Muscle of leg (tissue), 3 donors: ENCODE measurements at regions not wholly inside any gene's neighbourhood (a gene's known extent, or its start where the extent isn't known, plus 50 kb on each side); places are given as distances from the start of the nearest gene placed in this dataset.

Source experiments
- DNase-seq: peaks from one replicate; pipeline ENCODE4 v3.0.0; 2013
- H3K27ac ChIP-seq: one replicate; pipeline ENCODE4 v1.5.1; 2013; ENCODE audit warnings: mild to moderate bottlenecking, low read length, control low read depth
- H3K27me3 ChIP-seq: one replicate; pipeline ENCODE4 v1.6.1; 2013; ENCODE audit warnings: low read length; ENCODE audit not compliant: control insufficient read depth, insufficient read depth
- H3K36me3 ChIP-seq: one replicate; pipeline ENCODE4 v1.6.1; 2013; ENCODE audit warnings: low read length; ENCODE audit not compliant: control insufficient read depth, insufficient read depth
- H3K4me1 ChIP-seq: one replicate; pipeline ENCODE4 v1.6.1; 2013; ENCODE audit warnings: low read length; ENCODE audit not compliant: control insufficient read depth, insufficient read depth
- H3K4me3 ChIP-seq: one replicate; pipeline ENCODE4 v1.5.1; 2013; ENCODE audit warnings: low read length, control low read depth
- H3K9me3 ChIP-seq: replicated peaks from 2 replicates; pipeline ENCODE4 v1.6.1; 2013; ENCODE audit warnings: low read depth, low read length; ENCODE audit not compliant: control insufficient read depth
- WGBS: methylation state at CpG from one replicate; pipeline ENCODE4 v1.1.5; 2013; ENCODE audit warnings: missing lambda C conversion rate; ENCODE audit not compliant: insufficient coverage; 5-methylcytosine and 5-hydroxymethylcytosine counted together

GRCh38 chr10:2700626-2701305, 366.6 kb upstream of the PFKP start:
- Histone ChIP-seq H3K27ac (no peak overlapping the region), H3K27me3 (no peaks in the 10 kb centered on the region), H3K4me3 (no peak overlapping the region), H3K4me1 (no peaks in the 10 kb centered on the region), H3K9me3 (no peaks in the 10 kb centered on the region), H3K36me3 (no peaks in the 10 kb centered on the region)
- 33% methylated on average over 1 of the region's 6 CpGs for WGBS
- DNase-seq, result no peak

GRCh38 chr10:2688958-2689357, 378.4 kb upstream of the PFKP start:
- WGBS, result 71% methylated on average over 1 of the region's 1 CpG
- Histone ChIP-seq H3K36me3 (no peaks in the 10 kb centered on the region), H3K27ac (no peak overlapping the region), H3K9me3 (no peaks in the 10 kb centered on the region), H3K4me1 (peaks cover 13% of the 10 kb centered on the region), H3K27me3 (no peaks in the 10 kb centered on the region), H3K4me3 (no peak overlapping the region)
- no peak for DNase-seq

- peak; percentile 72 for DNase-seq
- Histone ChIP-seq H3K4me1 (peaks cover 17% of the 10 kb centered on the region), H3K4me3 (no peak overlapping the region), H3K9me3 (no peaks in the 10 kb centered on the region), H3K36me3 (no peaks in the 10 kb centered on the region), H3K27ac (peak overlapping the region; percentile 42), H3K27me3 (no peaks in the 10 kb centered on the region)
- no CpG with 5 or more reads among the region's 3 CpGs for whole genome bisulfite sequencing
Observed at GRCh38 chr10:2686691-2687090, 380.7 kb upstream of the PFKP start.

- Histone ChIP-seq H3K27ac (no peak overlapping the region), H3K36me3 (no peaks in the 10 kb centered on the region), H3K27me3 (no peaks in the 10 kb centered on the region), H3K4me3 (no peak overlapping the region), H3K9me3 (no peaks in the 10 kb centered on the region), H3K4me1 (peaks cover 28% of the 10 kb centered on the region)
- DNase-seq, result peak; percentile 79
- WGBS, result no CpG with 5 or more reads among the region's 4 CpGs
Observed at GRCh38 chr10:2682491-2682890, 384.9 kb upstream of the PFKP start.

- no peaks in the 10 kb centered on the region for H3K9me3 ChIP-seq
Observed at GRCh38 chr10:2681891-2682290, 385.5 kb upstream of the PFKP start.

GRCh38 chr10:2680821-2681220, 386.5 kb upstream of the PFKP start:
- no peaks in the 10 kb centered on the region for H3K9me3 ChIP-seq
- WGBS, result 26% methylated on average over 6 of the region's 8 CpGs
- peak; percentile 42 for DNase-seq

More at GRCh38 chr10:2681891-2682290, 385.5 kb upstream of the PFKP start:
- Histone ChIP-seq H3K4me3 (no peak overlapping the region), H3K4me1 (peaks cover 28% of the 10 kb centered on the region), H3K27ac (peak overlapping the region; percentile 59), H3K27me3 (no peaks in the 10 kb centered on the region), H3K36me3 (no peaks in the 10 kb centered on the region)
- WGBS, result 43% methylated on average over 3 of the region's 6 CpGs
- DNase-seq, result peak; percentile 46

GRCh38 chr10:2679646-2680045, 387.7 kb upstream of the PFKP start:
- Histone ChIP-seq H3K27me3 (no peaks in the 10 kb centered on the region), H3K27ac (peak overlapping the region; percentile 60), H3K4me1 (peaks cover 18% of the 10 kb centered on the region), H3K9me3 (no peaks in the 10 kb centered on the region), H3K36me3 (no peaks in the 10 kb centered on the region), H3K4me3 (peak overlapping the region; percentile 29)
- DNase-seq, result no peak
- 89% methylated on average over 12 of the region's 12 CpGs for WGBS

More at GRCh38 chr10:2680821-2681220, 386.5 kb upstream of the PFKP start:
- H3K27ac ChIP-seq, result peak overlapping the region; percentile 60
- H3K4me1 ChIP-seq, result peaks cover 25% of the 10 kb centered on the region
- H3K36me3 ChIP-seq, result no peaks in the 10 kb centered on the region
- peak overlapping the region; percentile 29 for H3K4me3 ChIP-seq
- no peaks in the 10 kb centered on the region for H3K27me3 ChIP-seq

GRCh38 chr10:2676455-2676854, 390.9 kb upstream of the PFKP start:
- DNase-seq, result no peak
- no peak overlapping the region for H3K27ac ChIP-seq
- H3K36me3 ChIP-seq, result no peaks in the 10 kb centered on the region
- no CpG with 5 or more reads among the region's 1 CpG for WGBS
- H3K9me3 ChIP-seq, result no peaks in the 10 kb centered on the region
- H3K4me1 ChIP-seq, result peaks cover 14% of the 10 kb centered on the region
- no peak overlapping the region for H3K4me3 ChIP-seq
- H3K27me3 ChIP-seq, result no peaks in the 10 kb centered on the region

GRCh38 chr10:2674451-2674850, 392.9 kb upstream of the PFKP start:
- H3K27ac ChIP-seq, result no peak overlapping the region
- no peak overlapping the region for H3K4me3 ChIP-seq
- no peaks in the 10 kb centered on the region for H3K27me3 ChIP-seq
- no peaks in the 10 kb centered on the region for H3K36me3 ChIP-seq
- no peaks in the 10 kb centered on the region for H3K4me1 ChIP-seq
- H3K9me3 ChIP-seq, result no peaks in the 10 kb centered on the region
- DNase-seq, result no peak

GRCh38 chr10:2670864-2671263, 396.5 kb upstream of the PFKP start:
- WGBS, result 92% methylated on average over 2 of the region's 7 CpGs
- no peaks in the 10 kb centered on the region for H3K36me3 ChIP-seq
- no peak overlapping the region for H3K4me3 ChIP-seq
- no peaks in the 10 kb centered on the region for H3K4me1 ChIP-seq
- no peak for DNase-seq
- no peaks in the 10 kb centered on the region for H3K27me3 ChIP-seq
- no peaks in the 10 kb centered on the region for H3K9me3 ChIP-seq
- no peak overlapping the region for H3K27ac ChIP-seq

- DNase-seq, result no peak
- Histone ChIP-seq H3K27me3 (no peaks in the 10 kb centered on the region), H3K36me3 (no peaks in the 10 kb centered on the region), H3K4me1 (no peaks in the 10 kb centered on the region), H3K9me3 (no peaks in the 10 kb centered on the region), H3K4me3 (no peak overlapping the region), H3K27ac (no peak overlapping the region)
Observed at GRCh38 chr10:2665772-2666171, 401.6 kb upstream of the PFKP start.
